GM21515 (cell line): ENCODE measurements at regions not wholly inside any gene's neighbourhood (a gene's known extent, or its start where the extent isn't known, plus 50 kb on each side); places are given as distances from the start of the nearest gene placed in this dataset.
A peak's percentile ranks its signal among the peaks of the same experiment; 100 is the strongest.
"Not testable (repeated sequence)": the region's sequence is repeated elsewhere in the genome, so short reads cannot be mapped to it uniquely, and the experiment has no call there.

Experiments used
- ATAC-seq: cut with Tn5 transposase; IDR thresholded peaks from one replicate; pipeline ENCODE4 v1.9.1; 2021; ENCODE audit not compliant: unreplicated experiment

- ATAC-seq: no peak
Observed at GRCh38 chr3:25844891-25845290, 55.0 kb downstream of the OXSM start.

GRCh38 chr3:25846282-25846681 lies 56.4 kb downstream of the OXSM start:
- no peak for ATAC-seq

- ATAC-seq: no peak
Observed at GRCh38 chr3:25849091-25849490, 59.2 kb downstream of the OXSM start.

- no peak for ATAC-seq
Observed at GRCh38 chr3:25849641-25850385, 59.9 kb downstream of the OXSM start.

GRCh38 chr3:25851693-25852259 lies 61.9 kb downstream of the OXSM start:
- ATAC-seq: not testable (repeated sequence)

GRCh38 chr3:25854214-25854613 lies 64.3 kb downstream of the OXSM start:
- ATAC-seq: no peak

GRCh38 chr3:25854635-25855034 lies 64.7 kb downstream of the OXSM start:
- ATAC-seq: no peak

GRCh38 chr3:25855266-25855784 lies 65.4 kb downstream of the OXSM start:
- no peak for ATAC-seq

- ATAC-seq: peak; percentile 90
Observed at GRCh38 chr3:25856902-25857518, 67.1 kb downstream of the OXSM start.

- no peak for ATAC-seq
Observed at GRCh38 chr3:25861566-25861965, 71.7 kb downstream of the OXSM start.

- ATAC-seq: peak; percentile 63
Observed at GRCh38 chr3:25863011-25863415, 73.1 kb downstream of the OXSM start.

GRCh38 chr3:25863416-25863959 lies 73.6 kb downstream of the OXSM start:
- ATAC-seq: peak; percentile 26

- no peak for ATAC-seq
Observed at GRCh38 chr3:25870452-25870851, 80.6 kb downstream of the OXSM start.

- peak; percentile 98 for ATAC-seq
Observed at GRCh38 chr3:25872200-25872877, 82.4 kb downstream of the OXSM start.

- ATAC-seq: no peak
Observed at GRCh38 chr3:25883492-25883891, 93.6 kb downstream of the OXSM start.

- no peak for ATAC-seq
Observed at GRCh38 chr3:25884981-25885380, 95.1 kb downstream of the OXSM start.

- ATAC-seq: no peak
Observed at GRCh38 chr3:25885544-25885943, 95.7 kb downstream of the OXSM start.

GRCh38 chr3:25887907-25888306 lies 98.0 kb downstream of the OXSM start:
- no peak for ATAC-seq

GRCh38 chr3:25888892-25889524 lies 99.1 kb downstream of the OXSM start:
- no peak for ATAC-seq

- ATAC-seq: no peak
Observed at GRCh38 chr3:25889525-25889917, 99.6 kb downstream of the OXSM start.

- ATAC-seq: no peak
Observed at GRCh38 chr3:25894101-25894500, 104.2 kb downstream of the OXSM start.
